K562 (cell line): ENCODE measurements at regions not wholly inside any gene's neighbourhood (a gene's known extent, or its start where the extent isn't known, plus 50 kb on each side); places are given as distances from the start of the nearest gene placed in this dataset.

Experiments used
- HDGF ChIP-seq: fragments of 450-650 bp; IDR thresholded peaks from 2 replicates; pipeline ENCODE4 v1.6.1; 2016
- MXI1 ChIP-seq: IDR thresholded peaks from 2 replicates; pipeline ENCODE4 v1.6.1; 2011; ENCODE audit warnings: low read depth, mild to moderate bottlenecking, improper control_type of control experiment, low read length
- TRIM24 ChIP-seq, 2 experiments: fragments of 450-650 bp; IDR thresholded peaks; 2 replicates each; pipeline ENCODE4 v1.6.1; 2016
- XRCC5 ChIP-seq: fragments of 200-400 bp; formaldehyde crosslinking; IDR thresholded peaks from 2 replicates; pipeline ENCODE4 v1.6.1; 2017; ENCODE audit warnings: low read depth, mild to moderate bottlenecking, low read length
- ZNF282 ChIP-seq: sonication (generic); formaldehyde crosslinking; IDR thresholded peaks from 2 replicates; pipeline ENCODE4 v1.8.1; 2023; ENCODE audit warnings: missing genetic modification reagents
- ZNF431 ChIP-seq: sonication (generic); formaldehyde crosslinking; IDR thresholded peaks from 2 replicates; pipeline ENCODE4 v1.8.0; 2022; ENCODE audit warnings: mild to moderate bottlenecking, missing genetic modification reagents
- ZNF699 ChIP-seq: fragments of 250-450 bp; sonication (Bioruptor Pico); IDR thresholded peaks from 2 replicates; pipeline ENCODE4 v1.8.0; 2021; ENCODE audit warnings: mild to moderate bottlenecking, moderate library complexity; ENCODE audit not compliant: insufficient replicate concordance

GRCh38 chr1:98102345-98103030, 181.7 kb upstream of the DPYD start:
- TF ChIP-seq TRIM24 (IDR thresholded peaks at IDR 0.05) (no peak), ZNF282 (CRISPR knock-in tag) (no peak), XRCC5 (no peak), ZNF699 (no peak), HDGF (no peak), ZNF431 (CRISPR knock-in tag) (no peak), MXI1 (no peak)
